Mucosa of gallbladder (tissue), 1 donor: ENCODE measurements at regions not wholly inside any gene's neighbourhood (a gene's known extent, or its start where the extent isn't known, plus 50 kb on each side); places are given as distances from the start of the nearest gene placed in this dataset.

Experiments used
- DNase-seq: peaks from one replicate; pipeline ENCODE4 v3.0.0-alpha.2; 2020; ENCODE audit warnings: low spot score
- donor health status: DM: no; HTN: no; CAD: no.

GRCh38 chr2:5482929-5483331 lies 209.3 kb upstream of the SOX11 start:
- no peak for DNase-seq

- DNase-seq = no peak
Observed at GRCh38 chr2:5484868-5485267, 207.3 kb upstream of the SOX11 start.

- no peak for DNase-seq
Observed at GRCh38 chr2:5491523-5491922, 200.7 kb upstream of the SOX11 start.

- no peak for DNase-seq
Observed at GRCh38 chr2:5493256-5493655, 198.9 kb upstream of the SOX11 start.

GRCh38 chr2:5494212-5494611 lies 198.0 kb upstream of the SOX11 start:
- no peak for DNase-seq

- no peak for DNase-seq
Observed at GRCh38 chr2:5495586-5495985, 196.6 kb upstream of the SOX11 start.

- no peak for DNase-seq
Observed at GRCh38 chr2:5497874-5498273, 194.3 kb upstream of the SOX11 start.

GRCh38 chr2:5501807-5502206 lies 190.4 kb upstream of the SOX11 start:
- no peak for DNase-seq

- DNase-seq = no peak
Observed at GRCh38 chr2:5502385-5502784, 189.8 kb upstream of the SOX11 start.

GRCh38 chr2:5504756-5505155 lies 187.4 kb upstream of the SOX11 start:
- DNase-seq = no peak

- DNase-seq = no peak
Observed at GRCh38 chr2:5507367-5507766, 184.8 kb upstream of the SOX11 start.

- DNase-seq = no peak
Observed at GRCh38 chr2:5509362-5509761, 182.8 kb upstream of the SOX11 start.

- no peak for DNase-seq
Observed at GRCh38 chr2:5510082-5510481, 182.1 kb upstream of the SOX11 start.

GRCh38 chr2:5515693-5516092 lies 176.5 kb upstream of the SOX11 start:
- DNase-seq = no peak

GRCh38 chr2:5519286-5519685 lies 172.9 kb upstream of the SOX11 start:
- no peak for DNase-seq

- no peak for DNase-seq
Observed at GRCh38 chr2:5520463-5520972, 171.7 kb upstream of the SOX11 start.

- no peak for DNase-seq
Observed at GRCh38 chr2:5521461-5521860, 170.7 kb upstream of the SOX11 start.

- no peak for DNase-seq
Observed at GRCh38 chr2:5524551-5524950, 167.6 kb upstream of the SOX11 start.

GRCh38 chr2:5528706-5529105 lies 163.5 kb upstream of the SOX11 start:
- no peak for DNase-seq

GRCh38 chr2:5530011-5530696 lies 162.0 kb upstream of the SOX11 start:
- no peak for DNase-seq

- DNase-seq = no peak
Observed at GRCh38 chr2:5535301-5535700, 156.9 kb upstream of the SOX11 start.

GRCh38 chr2:5537180-5537688 lies 154.9 kb upstream of the SOX11 start:
- no peak for DNase-seq

- no peak for DNase-seq
Observed at GRCh38 chr2:5538313-5538712, 153.9 kb upstream of the SOX11 start.

GRCh38 chr2:5538772-5539171 lies 153.4 kb upstream of the SOX11 start:
- no peak for DNase-seq
